HepG2 (cell line): ENCODE measurements at regions not wholly inside any gene's neighbourhood (a gene's known extent, or its start where the extent isn't known, plus 50 kb on each side); places are given as distances from the start of the nearest gene placed in this dataset.

Source experiments
- ATAC-seq: fragments of 200-7000 bp; cut with Tn5 transposase; 3 replicates; pipeline ENCODE4 v1.9.1; 2020; ENCODE audit warnings: mild to moderate bottlenecking, moderate library complexity
- BruUV-seq: library from RNA; stranded (reverse); fragments of 400-500 nt; replicated peaks from 2 replicates; lab custom pipeline; 2021; lab: Mats Ljungman, UMichigan
- CTCF ChIA-PET: fragments of 300-600 bp; formaldehyde crosslinking; extraction: SDS; loops from one replicate; lab custom pipeline; 2021; ENCODE audit warnings: low total read pairs, inconsistent platforms, low intra/inter-chr PET ratio; lab: Yijun Ruan, JAX
- POLR2A ChIA-PET: fragments of 350-600 bp; sonication (Branson Sonifier 250); formaldehyde crosslinking; loops from one replicate; lab custom pipeline; 2020; ENCODE audit warnings: antibody characterized with exemption, inconsistent platforms; lab: Yijun Ruan, JAX
- DNase-seq: peaks from one replicate; pipeline ENCODE4 v3.0.0-alpha.2; 2015; ENCODE audit warnings: low spot score
- FAIRE-seq: peaks from 3 replicates; lab custom pipeline; 2011; peaks lifted over from hg19 to GRCh38; lab: Jason Lieb, UNC
- H2AFZ ChIP-seq: one replicate; pipeline ENCODE4 v1.6.1; 2011; ENCODE audit warnings: low read length, inconsistent platforms
- H3K27ac ChIP-seq: fragments of 300-600 bp; 3 replicates; pipeline ENCODE4 v1.8.0; 2011; ENCODE audit warnings: mixed run types, mild to moderate bottlenecking, mixed read lengths, low read length, inconsistent platforms; ENCODE audit not compliant: insufficient read depth; ENCODE audit errors: extremely low read length
- H3K27me3 ChIP-seq, 2 experiments: fragments of 200-600 bp in 1 of 2; 2 replicates in 1 of 2; 3 replicates in 1 of 2; pipeline versions ENCODE4 v1.6.0 to v1.8.0; 2011; ENCODE audit warnings: low read length in 2 of 2, mild to moderate bottlenecking in 2 of 2, moderate library complexity in 2 of 2, inconsistent platforms in 1 of 2; ENCODE audit not compliant: insufficient read depth in 2 of 2, control insufficient read depth in 1 of 2
- H3K36me3 ChIP-seq, 2 experiments: fragments of 200-600 bp in 1 of 2; replicated peaks in 1 of 2; 2 replicates in 1 of 2; 3 replicates in 1 of 2; pipeline versions ENCODE4 v1.5.1 to v1.8.0; 2011; ENCODE audit warnings: low read length in 2 of 2, inconsistent platforms in 1 of 2; ENCODE audit not compliant: insufficient read depth in 2 of 2, control insufficient read depth in 1 of 2
- H3K4me1 ChIP-seq: 2 replicates; pipeline ENCODE4 v1.5.1; 2012; ENCODE audit warnings: low read length, inconsistent platforms; ENCODE audit not compliant: insufficient read depth
- H3K4me2 ChIP-seq: 2 replicates; pipeline ENCODE4 v1.6.0; 2011; ENCODE audit warnings: low read depth, low read length, inconsistent platforms
- H3K4me3 ChIP-seq, 3 experiments: fragments of 200-600 bp in 1 of 3; sonication (generic), shearing (Covaris generic) in 1 of 3; replicated peaks in 1 of 3; 2 replicates each; pipeline ENCODE4 v1.5.1; 2011 to 2016; ENCODE audit warnings: low read length in 3 of 3, inconsistent platforms in 2 of 3, low read depth in 2 of 3, mild to moderate bottlenecking in 2 of 3, control low read depth in 1 of 3, mixed read lengths in 1 of 3; ENCODE audit not compliant: insufficient read depth in 1 of 3
- H3K79me2 ChIP-seq: one replicate; pipeline ENCODE4 v1.6.1; 2011; ENCODE audit warnings: low read length, inconsistent platforms; ENCODE audit not compliant: insufficient read depth
- H3K9ac ChIP-seq: 2 replicates; pipeline ENCODE4 v1.6.0; 2011; ENCODE audit warnings: mild to moderate bottlenecking, low read depth, low read length, inconsistent platforms; ENCODE audit not compliant: insufficient read depth
- H3K9me3 ChIP-seq: 2 replicates; pipeline ENCODE4 v1.5.1; 2012; ENCODE audit warnings: mild to moderate bottlenecking, low read length
- H4K20me1 ChIP-seq: 2 replicates; pipeline ENCODE4 v1.6.0; 2011; ENCODE audit warnings: inconsistent platforms, mild to moderate bottlenecking, low read length, moderate library complexity; ENCODE audit not compliant: insufficient read depth
- BORCS8-MEF2B ChIP-seq: sonication (generic); formaldehyde crosslinking; IDR thresholded peaks from 2 replicates; pipeline ENCODE4 v1.8.0; 2022; ENCODE audit warnings: mild to moderate bottlenecking, missing genetic modification reagents
- CEBPG ChIP-seq: IDR thresholded peaks from 2 replicates; pipeline ENCODE4 v1.6.1; 2016
- CENPX ChIP-seq: sonication (generic); formaldehyde crosslinking; IDR thresholded peaks from 2 replicates; pipeline ENCODE4 v1.9.0; 2021; ENCODE audit warnings: mild to moderate bottlenecking, missing genetic modification reagents, moderate library complexity
- FOXK2 ChIP-seq: fragments of 450-650 bp; IDR thresholded peaks from 2 replicates; pipeline ENCODE4 v1.6.1; 2016
- FOXP1 ChIP-seq, 2 experiments: fragments of 450-650 bp in 1 of 2; IDR thresholded peaks; 2 replicates each; pipeline ENCODE4 v1.6.1; 2017 to 2018; ENCODE audit warnings: antibody characterized with exemption in 1 of 2
- HDAC1 ChIP-seq: sonication (generic); formaldehyde crosslinking; IDR thresholded peaks from 2 replicates; pipeline ENCODE4 v1.5.1; 2020; ENCODE audit warnings: mild to moderate bottlenecking, missing genetic modification reagents
- KMT2A ChIP-seq: sonication (generic); formaldehyde crosslinking; IDR thresholded peaks from 2 replicates; pipeline ENCODE4 v1.4.0; 2020; ENCODE audit warnings: missing genetic modification reagents
- KMT2B ChIP-seq: IDR thresholded peaks from 2 replicates; pipeline ENCODE4 v1.6.1; 2016; ENCODE audit warnings: missing genetic modification reagents, missing compliant biosample characterization
- MEIS2 ChIP-seq: sonication (generic); formaldehyde crosslinking; IDR thresholded peaks from 2 replicates; pipeline ENCODE4 v1.9.0; 2021; ENCODE audit warnings: mild to moderate bottlenecking, missing genetic modification reagents
- SP5 ChIP-seq: IDR thresholded peaks from 2 replicates; pipeline ENCODE4 v1.6.1; 2016; ENCODE audit warnings: low read depth, borderline replicate concordance
- SRSF4 ChIP-seq: fragments of 200-400 bp; formaldehyde crosslinking; IDR thresholded peaks from one replicate; pipeline ENCODE4 v1.6.1; 2018; ENCODE audit warnings: mild to moderate bottlenecking, low read depth, low read length, moderate library complexity; ENCODE audit not compliant: poor library complexity, severe bottlenecking
- TCF7L2 ChIP-seq: IDR thresholded peaks from 2 replicates; pipeline ENCODE4 v1.6.1; 2011; ENCODE audit warnings: mild to moderate bottlenecking, low read depth, low read length, moderate library complexity
- U2AF2 ChIP-seq: fragments of 200-400 bp; formaldehyde crosslinking; IDR thresholded peaks from 2 replicates; pipeline ENCODE4 v1.6.1; 2017; ENCODE audit warnings: low read depth, mild to moderate bottlenecking, low read length
- ZBTB3 ChIP-seq: sonication (generic); formaldehyde crosslinking; IDR thresholded peaks from 2 replicates; pipeline ENCODE4 v1.4.0; 2020; ENCODE audit warnings: low read depth, mild to moderate bottlenecking, moderate library complexity, missing genetic modification reagents, borderline replicate concordance
- ZNF225 ChIP-seq: sonication (generic); formaldehyde crosslinking; IDR thresholded peaks from 2 replicates; pipeline ENCODE4 v1.4.0; 2020; ENCODE audit warnings: mild to moderate bottlenecking, missing genetic modification reagents
- ZNF557 ChIP-seq: sonication (generic); formaldehyde crosslinking; IDR thresholded peaks from 2 replicates; pipeline ENCODE4 v1.4.0; 2020; ENCODE audit warnings: missing genetic modification reagents
- ZNF740 ChIP-seq: sonication (generic); formaldehyde crosslinking; IDR thresholded peaks from 2 replicates; pipeline ENCODE4 v1.4.0; 2020; ENCODE audit warnings: missing genetic modification reagents
- WGBS: methylation state at CpG from one replicate; pipeline ENCODE4 v1.1.6; 2017; ENCODE audit warnings: low lambda C conversion rate; 5-methylcytosine and 5-hydroxymethylcytosine counted together
- in situ Hi-C: cut with HindIII; loops from 2 replicates; pipeline ENCODE4 v1.10.0; 2017; ENCODE audit warnings: low pct_unique_long_range_greater_than_20kb; ENCODE audit not compliant: extremely low pct_ligation_motif_present
- intact Hi-C: fragments of 100-400 bp; cut with micrococcal nuclease; formaldehyde crosslinking; loops from one replicate; pipeline ENCODE4 v1.10.0; 2022; ENCODE audit not compliant: unreplicated experiment
- TF ChIP-seq, protein P1 (sequence below): sonication (generic); formaldehyde crosslinking; IDR thresholded peaks from 2 replicates; pipeline ENCODE4 v1.8.1; 2022; ENCODE audit warnings: mild to moderate bottlenecking, missing genetic modification reagents
- TF ChIP-seq, protein P2 (sequence below): sonication (generic); formaldehyde crosslinking; IDR thresholded peaks from 2 replicates; pipeline ENCODE4 v1.5.0; 2020; ENCODE audit warnings: missing genetic modification reagents, mild to moderate bottlenecking, borderline replicate concordance

- no peaks in the 10 kb centered on the region for H3K9me3 ChIP-seq
- no peak overlapping the region for H3K4me2 ChIP-seq
- FAIRE-seq (no peak), DNase-seq (no peak), ATAC-seq (no peak)
- BruUV-seq = no TSS peak
- no peak overlapping the region for H2AFZ ChIP-seq
- H3K27me3 ChIP-seq = no peaks in the 10 kb centered on the region
- no peaks in the 10 kb centered on the region for H3K4me1 ChIP-seq
- TF ChIP-seq MEIS2 (CRISPR knock-in tag) (no peak), U2AF2 (no peak), HDAC1 (CRISPR knock-in tag) (no peak), KMT2B (no peak), SP5 (CRISPR knock-in tag) (no peak), ZNF225 (CRISPR knock-in tag) (no peak), TCF7L2 (no peak), KMT2A (no peak)
- no peak overlapping the region for H3K9ac ChIP-seq
- intact Hi-C loops (no loop called here), in situ Hi-C loops (no loop called here)
- ChIA-PET POLR2A (no interaction called here), CTCF (no interaction called here)
- H4K20me1 ChIP-seq = no peaks in the 10 kb centered on the region
- H3K79me2 ChIP-seq = no peaks in the 10 kb centered on the region
- H3K36me3 ChIP-seq = no peaks in the 10 kb centered on the region
- H3K27ac ChIP-seq = no peak overlapping the region
- 1% methylated on average over 2 of the region's 2 CpGs for WGBS
- H3K4me3 ChIP-seq = no peak overlapping the region
These were observed 160.1 kb downstream of the TMA16 start for GRCh38 chr4:163654621-163655020.

DNA sequence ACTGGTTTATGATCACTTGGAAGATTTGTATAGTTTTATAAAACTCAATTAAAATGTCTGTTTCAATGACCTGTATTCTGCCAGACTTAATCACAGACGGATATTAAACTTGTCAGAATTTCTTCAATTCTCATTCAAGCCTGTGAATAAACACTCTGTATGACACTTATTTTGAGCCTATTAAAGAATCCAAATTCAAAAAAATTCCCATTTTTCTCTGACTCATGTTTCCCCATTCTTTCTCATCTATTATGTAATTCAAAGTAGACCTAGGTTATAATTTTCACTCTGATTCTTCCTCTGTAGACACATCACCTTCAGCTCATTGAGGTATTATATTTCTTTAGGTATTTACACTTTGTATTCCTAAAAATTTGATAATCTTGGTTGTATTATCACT lies 166.1 kb downstream of the TMA16 start:
- FAIRE-seq (no peak), DNase-seq (no peak), ATAC-seq (no peak)
- H3K4me1 ChIP-seq = no peaks in the 10 kb centered on the region
- H4K20me1 ChIP-seq = no peaks in the 10 kb centered on the region
- no peak overlapping the region for H3K4me3 ChIP-seq
- no peak overlapping the region for H3K4me2 ChIP-seq
- H3K27me3 ChIP-seq = no peaks in the 10 kb centered on the region
- H3K36me3 ChIP-seq = no peaks in the 10 kb centered on the region
- intact Hi-C loops (no loop called here), in situ Hi-C loops (loop anchor here (10.0 kb wide), 1 partner anchor 106 kb away; no protein-coding TSS in a partner anchor)
- no peak overlapping the region for H3K27ac ChIP-seq
- no peaks in the 10 kb centered on the region for H3K9me3 ChIP-seq
- CTCF ChIA-PET = no interaction called here
- no peaks in the 10 kb centered on the region for H3K79me2 ChIP-seq
- H2AFZ ChIP-seq = no peak overlapping the region
- no peak overlapping the region for H3K9ac ChIP-seq
- no TSS peak for BruUV-seq
- 5% methylated on average over 1 of the region's 1 CpG for WGBS
- POLR2A ChIA-PET = no interaction called here
- TF ChIP-seq, protein P1, sequence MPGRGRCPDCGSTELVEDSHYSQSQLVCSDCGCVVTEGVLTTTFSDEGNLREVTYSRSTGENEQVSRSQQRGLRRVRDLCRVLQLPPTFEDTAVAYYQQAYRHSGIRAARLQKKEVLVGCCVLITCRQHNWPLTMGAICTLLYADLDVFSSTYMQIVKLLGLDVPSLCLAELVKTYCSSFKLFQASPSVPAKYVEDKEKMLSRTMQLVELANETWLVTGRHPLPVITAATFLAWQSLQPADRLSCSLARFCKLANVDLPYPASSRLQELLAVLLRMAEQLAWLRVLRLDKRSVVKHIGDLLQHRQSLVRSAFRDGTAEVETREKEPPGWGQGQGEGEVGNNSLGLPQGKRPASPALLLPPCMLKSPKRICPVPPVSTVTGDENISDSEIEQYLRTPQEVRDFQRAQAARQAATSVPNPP = no peak
- TF ChIP-seq, protein P2, sequence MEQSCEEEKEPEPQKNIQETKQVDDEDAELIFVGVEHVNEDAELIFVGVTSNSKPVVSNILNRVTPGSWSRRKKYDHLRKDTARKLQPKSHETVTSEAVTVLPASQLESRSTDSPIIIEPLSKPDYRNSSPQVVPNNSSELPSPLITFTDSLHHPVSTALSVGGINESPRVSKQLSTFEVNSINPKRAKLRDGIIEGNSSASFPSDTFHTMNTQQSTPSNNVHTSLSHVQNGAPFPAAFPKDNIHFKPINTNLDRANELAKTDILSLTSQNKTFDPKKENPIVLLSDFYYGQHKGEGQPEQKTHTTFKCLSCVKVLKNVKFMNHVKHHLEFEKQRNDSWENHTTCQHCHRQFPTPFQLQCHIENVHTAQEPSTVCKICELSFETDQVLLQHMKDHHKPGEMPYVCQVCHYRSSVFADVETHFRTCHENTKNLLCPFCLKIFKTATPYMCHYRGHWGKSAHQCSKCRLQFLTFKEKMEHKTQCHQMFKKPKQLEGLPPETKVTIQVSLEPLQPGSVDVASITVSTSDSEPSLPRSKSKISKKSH (CRISPR knock-in tag) = no peak
- TF ChIP-seq FOXP1 (IDR thresholded peaks at IDR 0.05) (no peak), FOXP1 (CRISPR knock-in tag; IDR thresholded peaks at IDR 0.05) (no peak), ZNF740 (CRISPR knock-in tag) (no peak), ZBTB3 (no peak), BORCS8-MEF2B (CRISPR knock-in tag) (no peak), SRSF4 (no peak), CENPX (CRISPR knock-in tag) (no peak), FOXK2 (no peak), ZNF557 (CRISPR knock-in tag) (no peak), CEBPG (CRISPR knock-in tag) (no peak)
